Fibroblast of skin of left biceps (primary cell): ENCODE measurements at regions not wholly inside any gene's neighbourhood (a gene's known extent, or its start where the extent isn't known, plus 50 kb on each side); places are given as distances from the start of the nearest gene placed in this dataset.

Experiments
- DNase-seq, 2 experiments: peaks; one replicate each; pipeline ENCODE4 v3.0.0-alpha.2; 2013; ENCODE audit warnings: low read depth in 2 of 2

- no peak for DNase-seq
These were observed 94.6 kb downstream of the HAPSTR1 start for GRCh38 chr16:9186061-9186460.

- no peak for DNase-seq
These were observed 97.3 kb downstream of the HAPSTR1 start for GRCh38 chr16:9188721-9189120.

GRCh38 chr16:9191274-9191850 is 99.9 kb downstream of the HAPSTR1 start:
- DNase-seq, result no peak

- no peak for DNase-seq
These were observed 101.3 kb downstream of the HAPSTR1 start for GRCh38 chr16:9192746-9193145.

GRCh38 chr16:9195287-9195686 is 103.8 kb downstream of the HAPSTR1 start:
- DNase-seq, result no peak

- no peak for DNase-seq
These were observed 106.7 kb downstream of the HAPSTR1 start for GRCh38 chr16:9197957-9198661.

- DNase-seq, result no peak
These were observed 107.9 kb downstream of the HAPSTR1 start for GRCh38 chr16:9199311-9199710.

GRCh38 chr16:9199751-9200150 is 108.3 kb downstream of the HAPSTR1 start:
- no peak for DNase-seq

GRCh38 chr16:9203956-9204355 is 112.5 kb downstream of the HAPSTR1 start:
- DNase-seq, result no peak

- DNase-seq, result no peak
These were observed 114.2 kb downstream of the HAPSTR1 start for GRCh38 chr16:9205661-9206060.

GRCh38 chr16:9206156-9206555 is 114.7 kb downstream of the HAPSTR1 start:
- DNase-seq, result no peak

- no peak for DNase-seq
These were observed 121.2 kb downstream of the HAPSTR1 start for GRCh38 chr16:9212621-9213020.

GRCh38 chr16:9219813-9220212 is 128.4 kb downstream of the HAPSTR1 start:
- no peak for DNase-seq

- DNase-seq, result no peak
These were observed 134.3 kb downstream of the HAPSTR1 start for GRCh38 chr16:9225527-9226316.

- no peak for DNase-seq
These were observed 135.5 kb downstream of the HAPSTR1 start for GRCh38 chr16:9226924-9227323.

- DNase-seq, result no peak
These were observed 139.6 kb downstream of the HAPSTR1 start for GRCh38 chr16:9231039-9231438.

GRCh38 chr16:9232102-9232770 is 140.8 kb downstream of the HAPSTR1 start:
- DNase-seq, result no peak

GRCh38 chr16:9235867-9236266 is 144.4 kb downstream of the HAPSTR1 start:
- DNase-seq, result no peak

- no peak for DNase-seq
These were observed 144.9 kb downstream of the HAPSTR1 start for GRCh38 chr16:9236319-9236718.

GRCh38 chr16:9238346-9238745 is 146.9 kb downstream of the HAPSTR1 start:
- no peak for DNase-seq

GRCh38 chr16:9241177-9241576 is 149.7 kb downstream of the HAPSTR1 start:
- DNase-seq, result no peak

- no peak for DNase-seq
These were observed 156.7 kb downstream of the HAPSTR1 start for GRCh38 chr16:9248162-9248561.
